GM12874 (cell line): ENCODE measurements at regions not wholly inside any gene's neighbourhood (a gene's known extent, or its start where the extent isn't known, plus 50 kb on each side); places are given as distances from the start of the nearest gene placed in this dataset.

ENCODE experiments used
- TF ChIP-seq, protein P1 (sequence below): IDR thresholded peaks from 2 replicates; pipeline ENCODE4 v1.5.1; 2011; ENCODE audit warnings: low read depth, mild to moderate bottlenecking, control low read depth, low read length, moderate library complexity; ENCODE audit not compliant: insufficient read depth

- TF ChIP-seq, protein P1, sequence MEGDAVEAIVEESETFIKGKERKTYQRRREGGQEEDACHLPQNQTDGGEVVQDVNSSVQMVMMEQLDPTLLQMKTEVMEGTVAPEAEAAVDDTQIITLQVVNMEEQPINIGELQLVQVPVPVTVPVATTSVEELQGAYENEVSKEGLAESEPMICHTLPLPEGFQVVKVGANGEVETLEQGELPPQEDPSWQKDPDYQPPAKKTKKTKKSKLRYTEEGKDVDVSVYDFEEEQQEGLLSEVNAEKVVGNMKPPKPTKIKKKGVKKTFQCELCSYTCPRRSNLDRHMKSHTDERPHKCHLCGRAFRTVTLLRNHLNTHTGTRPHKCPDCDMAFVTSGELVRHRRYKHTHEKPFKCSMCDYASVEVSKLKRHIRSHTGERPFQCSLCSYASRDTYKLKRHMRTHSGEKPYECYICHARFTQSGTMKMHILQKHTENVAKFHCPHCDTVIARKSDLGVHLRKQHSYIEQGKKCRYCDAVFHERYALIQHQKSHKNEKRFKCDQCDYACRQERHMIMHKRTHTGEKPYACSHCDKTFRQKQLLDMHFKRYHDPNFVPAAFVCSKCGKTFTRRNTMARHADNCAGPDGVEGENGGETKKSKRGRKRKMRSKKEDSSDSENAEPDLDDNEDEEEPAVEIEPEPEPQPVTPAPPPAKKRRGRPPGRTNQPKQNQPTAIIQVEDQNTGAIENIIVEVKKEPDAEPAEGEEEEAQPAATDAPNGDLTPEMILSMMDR, result no peak
Measured at GRCh38 chr10:131493432-131493831, 181.9 kb upstream of the TCERG1L start.

DNA sequence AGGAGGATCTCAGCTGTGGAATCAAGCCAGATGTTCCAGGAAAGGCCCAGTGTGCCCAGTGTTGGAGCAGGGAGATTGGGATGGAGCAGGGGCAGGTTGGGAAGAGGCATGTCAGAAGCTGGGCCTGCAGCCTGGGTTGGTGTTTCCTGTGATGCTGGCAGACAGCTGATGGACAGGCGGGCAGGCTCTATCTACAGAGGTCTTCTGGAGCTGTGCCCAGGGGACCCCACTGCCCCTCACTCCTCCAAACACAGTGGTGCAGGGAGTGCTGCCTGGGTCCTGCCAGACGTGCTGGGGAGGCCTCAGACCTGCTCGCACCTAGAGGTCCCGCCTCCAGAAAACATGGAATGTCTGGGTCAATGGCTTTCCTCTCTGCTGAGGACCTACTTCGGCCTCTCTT is 182.9 kb upstream of the TCERG1L start:
- TF ChIP-seq, protein P1, result no peak

DNA sequence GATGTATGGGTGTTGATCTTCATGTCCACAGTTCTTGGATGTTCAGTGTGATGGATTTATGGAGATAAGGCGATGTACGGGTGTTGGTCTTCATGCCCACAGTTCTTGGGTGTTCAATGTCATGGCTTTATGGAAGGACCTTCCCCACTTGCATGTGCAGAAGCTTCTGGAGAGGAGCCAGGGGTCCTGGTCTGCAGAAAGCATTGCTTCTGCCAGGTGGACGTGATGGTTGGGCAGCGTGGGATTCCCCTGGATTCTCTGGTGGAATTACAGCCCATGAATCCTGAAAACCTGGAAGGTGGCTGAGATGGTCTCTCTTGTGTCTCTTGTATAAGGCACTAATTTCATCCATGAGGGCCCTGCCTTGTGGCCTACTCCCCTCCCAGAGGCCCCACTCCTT is 183.7 kb upstream of the TCERG1L start:
- TF ChIP-seq, protein P1, result no peak

- TF ChIP-seq, protein P1, result no peak
Measured at GRCh38 chr10:131495892-131496291, 184.4 kb upstream of the TCERG1L start.

DNA sequence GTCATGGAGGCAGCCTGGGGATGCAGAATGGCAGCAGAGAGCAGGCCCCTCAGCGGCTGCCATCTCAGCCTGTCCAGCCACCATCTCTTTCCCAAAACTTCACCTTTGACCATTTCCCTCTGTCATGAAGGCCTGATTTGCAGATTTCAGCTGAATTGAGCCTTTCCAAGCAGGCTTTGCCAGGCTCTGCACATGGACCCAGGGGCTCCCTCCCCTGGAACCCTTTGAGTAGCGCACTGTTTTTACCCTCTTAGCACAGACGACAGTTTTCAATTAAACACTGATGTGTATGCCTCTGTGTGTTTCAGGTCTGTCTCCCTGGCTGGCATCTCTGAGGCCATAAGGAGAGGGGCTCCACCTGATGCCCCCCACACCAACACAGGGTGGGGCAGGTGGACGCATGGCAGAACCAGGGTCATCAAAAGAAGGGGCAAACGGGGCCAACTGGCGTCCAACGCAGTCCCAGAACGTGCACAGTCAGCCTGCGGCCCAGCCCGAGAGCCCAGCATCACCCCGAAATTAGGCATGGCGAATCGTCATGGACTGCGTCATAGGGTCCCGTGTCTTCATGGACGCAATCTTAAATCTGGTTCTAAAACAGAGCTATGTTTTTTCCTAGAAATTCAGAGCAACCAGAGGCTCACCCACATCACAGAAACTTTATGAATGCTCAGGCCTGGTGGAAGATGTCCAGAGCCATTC is 185.0 kb upstream of the TCERG1L start:
- TF ChIP-seq, protein P1, result no peak

DNA sequence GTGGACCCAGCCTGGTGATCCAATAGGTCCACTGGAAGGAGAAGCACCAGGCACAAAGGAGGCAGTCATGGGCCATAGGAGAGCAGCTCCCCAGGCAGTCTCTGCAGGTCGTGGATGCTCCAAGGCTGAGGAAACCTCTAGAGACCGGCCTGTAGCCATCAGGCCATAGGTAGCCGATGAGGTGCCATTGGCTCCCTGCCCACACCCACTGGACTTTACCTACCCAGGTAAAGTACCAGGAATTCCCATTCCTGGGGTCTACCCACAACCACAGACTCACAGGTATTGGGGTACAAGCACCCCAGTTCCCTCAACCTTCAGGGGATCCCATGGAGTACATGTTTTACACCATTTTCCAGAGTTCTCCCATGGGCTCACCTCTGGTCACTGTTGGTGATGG is 188.0 kb upstream of the TCERG1L start:
- TF ChIP-seq, protein P1, result no peak

DNA sequence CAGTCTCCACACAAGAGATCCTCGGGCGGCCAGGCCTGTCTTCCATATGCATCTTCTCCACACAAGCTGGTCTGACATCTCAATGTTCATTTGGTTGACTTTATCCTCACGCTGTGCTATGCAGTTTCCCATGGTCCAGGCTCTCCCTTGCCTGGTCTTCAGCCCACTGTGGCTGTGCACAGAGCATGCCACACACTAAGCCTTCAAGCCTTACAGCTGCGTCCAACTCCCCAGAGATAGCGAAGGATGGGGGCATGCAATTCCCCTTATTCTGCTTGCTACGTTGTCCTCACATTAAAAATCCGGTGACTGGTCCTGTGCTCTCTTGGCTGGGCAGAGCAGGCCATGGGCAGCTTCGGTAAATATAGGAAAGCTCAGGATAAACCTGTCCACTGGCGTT is 188.7 kb upstream of the TCERG1L start:
- TF ChIP-seq, protein P1, result no peak
